Right cardiac atrium (tissue), 5 donors: ENCODE measurements at regions not wholly inside any gene's neighbourhood (a gene's known extent, or its start where the extent isn't known, plus 50 kb on each side); places are given as distances from the start of the nearest gene placed in this dataset.
A peak's percentile ranks its signal among the peaks of the same experiment; 100 is the strongest.

Experiments
- ATAC-seq, 2 donors: fragments of 200-7000 bp; cut with Tn5 transposase; one replicate each; pipeline versions ENCODE4 v1.8.0 to v1.9.1; 2020; ENCODE audit warnings: moderate library complexity in 2 of 2, mild to moderate bottlenecking in 1 of 2
- DNase-seq, 3 donors: peaks; one replicate each; pipeline ENCODE4 v3.0.0-alpha.2; 2020
- H3K27ac ChIP-seq: one replicate; pipeline ENCODE4 v1.5.1; 2013; ENCODE audit warnings: mild to moderate bottlenecking, low read length, control low read depth, moderate library complexity
- H3K27me3 ChIP-seq: one replicate; pipeline ENCODE4 v1.6.1; 2013; ENCODE audit not compliant: control insufficient read depth, insufficient read depth
- H3K4me1 ChIP-seq: one replicate; pipeline ENCODE4 v1.6.1; 2013; ENCODE audit warnings: low read length; ENCODE audit not compliant: control insufficient read depth, insufficient read depth
- H3K4me3 ChIP-seq: one replicate; pipeline ENCODE4 v1.5.1; 2013; ENCODE audit warnings: low read length, control low read depth
- H3K9me3 ChIP-seq: one replicate; pipeline ENCODE4 v1.6.1; 2013; ENCODE audit warnings: low read length; ENCODE audit not compliant: control insufficient read depth
- WGBS: extraction: QIAGEN DNeasy Blood & Tissue Kit; methylation state at CpG from one replicate; pipeline ENCODE4 v1.1.7; 2013; 5-methylcytosine and 5-hydroxymethylcytosine counted together
- intact Hi-C, 4 donors: fragments of 100-400 bp; cut with DNase I; formaldehyde crosslinking; loops; one replicate each; pipeline versions ENCODE4 v1.11.0 to v1.14.0; 2022 to 2023
- donor health status: healthy with polysubstance abuse.
- donor health status: DM: no; HTN: yes; CAD: no.
- donor health status: DM: no; HTN: no; CAD: no.
- donor health status: DM: no; HTN: yes; CAD: no; lungs with severe emphysema.
- donor health status: DM: yes; HTN: yes; CAD: no.

- no peak for DNase-seq
- Histone ChIP-seq H3K9me3 (no peaks in the 10 kb centered on the region), H3K27me3 (no peaks in the 10 kb centered on the region), H3K27ac (no peak overlapping the region), H3K4me3 (no peak overlapping the region), H3K4me1 (no peaks in the 10 kb centered on the region)
- 55% methylated on average over 2 of the region's 2 CpGs for WGBS
- ATAC-seq = no peak
- intact Hi-C loops = loop anchor here in 3 of 4 donors (5.0 to 10.0 kb wide), 3 partner anchors 252 to 265 kb away; no protein-coding TSS in a partner anchor
Observed at GRCh38 chrX:127037159-127037558, 217.6 kb downstream of the PRR32 start.

- Histone ChIP-seq H3K27ac (no peak overlapping the region), H3K9me3 (no peaks in the 10 kb centered on the region), H3K4me3 (no peak overlapping the region), H3K27me3 (no peaks in the 10 kb centered on the region), H3K4me1 (no peaks in the 10 kb centered on the region)
- 35% methylated on average over 1 of the region's 1 CpG for WGBS
- intact Hi-C loops = loop anchor here in 3 of 4 donors (5.0 to 10.0 kb wide), 3 partner anchors 253 to 266 kb away; no protein-coding TSS in a partner anchor
- DNase-seq (no peak), ATAC-seq (no peak)
Observed at GRCh38 chrX:127038065-127038464, 218.5 kb downstream of the PRR32 start.

DNA sequence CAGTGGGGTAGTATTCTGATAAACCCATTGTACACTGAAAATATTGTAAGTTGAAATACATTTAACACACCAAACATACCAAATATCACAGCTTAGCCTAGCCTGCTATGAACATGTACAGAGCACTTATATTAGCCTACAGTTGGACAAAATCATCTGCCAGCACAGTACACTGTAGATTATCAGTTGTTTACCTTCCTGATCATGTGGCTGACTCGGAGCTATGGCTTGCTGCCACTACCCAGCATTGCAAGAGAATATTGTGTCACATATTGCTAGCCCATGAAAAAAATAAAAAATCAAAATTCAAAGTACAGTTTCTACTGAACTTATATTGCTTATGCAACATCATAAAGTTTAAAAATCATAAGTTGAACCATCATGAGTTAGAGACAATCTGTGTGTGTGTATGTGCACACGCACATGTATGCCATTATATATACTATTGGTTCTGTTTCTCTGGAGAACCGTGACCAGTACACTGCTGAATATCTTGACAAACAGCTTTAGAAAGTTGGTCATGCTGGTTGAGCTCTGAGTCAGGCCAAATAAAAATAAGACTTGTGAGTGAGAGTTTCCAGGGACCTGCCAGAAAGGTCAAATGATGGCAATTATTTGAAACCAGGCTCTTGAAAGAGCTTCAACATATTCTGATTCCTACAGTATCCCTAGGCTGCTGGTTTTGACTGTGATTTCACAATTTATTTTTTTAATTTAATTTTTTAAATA lies 238.5 kb downstream of the PRR32 start:
- no peak for DNase-seq
- ATAC-seq = peak in 1 of 2 donors; percentile 57
- H3K9me3 ChIP-seq = no peaks in the 10 kb centered on the region
- H3K27ac ChIP-seq = peak overlapping the region; percentile 52
- intact Hi-C loops = no loop called here
- H3K4me3 ChIP-seq = no peak overlapping the region
- H3K4me1 ChIP-seq = no peaks in the 10 kb centered on the region
- no peaks in the 10 kb centered on the region for H3K27me3 ChIP-seq
- 41% methylated on average over 3 of the region's 3 CpGs for WGBS

- Histone ChIP-seq H3K27me3 (no peaks in the 10 kb centered on the region), H3K27ac (no peak overlapping the region), H3K4me3 (no peak overlapping the region), H3K4me1 (no peaks in the 10 kb centered on the region), H3K9me3 (no peaks in the 10 kb centered on the region)
- ATAC-seq (no peak), DNase-seq (no peak)
- 68% methylated on average over 2 of the region's 2 CpGs for WGBS
- intact Hi-C loops = no loop called here
Observed at GRCh38 chrX:127085939-127086338, 266.4 kb downstream of the PRR32 start.

DNA sequence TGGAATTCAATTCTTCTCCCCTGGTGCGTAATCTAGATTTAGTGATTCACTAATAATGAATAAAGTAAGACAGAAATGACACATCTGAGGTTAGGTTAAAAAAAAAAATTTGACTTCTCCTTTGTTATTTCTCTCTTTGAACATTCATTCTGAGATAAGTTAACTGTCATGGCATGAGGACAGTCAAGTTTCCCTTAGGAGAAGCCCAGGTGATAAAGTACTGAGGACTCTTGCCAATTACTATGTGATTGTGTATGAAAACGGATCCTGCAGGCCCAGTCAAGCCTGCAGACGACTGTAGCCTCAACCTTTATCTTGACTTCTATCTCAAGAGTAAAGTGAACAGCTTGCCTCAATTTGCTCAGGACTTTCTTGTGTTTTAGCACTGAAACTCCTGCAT lies 293.2 kb downstream of the PRR32 start:
- DNase-seq = no peak
- intact Hi-C loops = no loop called here
- ATAC-seq = no peak
- H3K27me3 ChIP-seq = no peaks in the 10 kb centered on the region
- H3K9me3 ChIP-seq = no peaks in the 10 kb centered on the region
- 44% methylated on average over 3 of the region's 3 CpGs for WGBS
- no peak overlapping the region for H3K4me3 ChIP-seq
- no peaks in the 10 kb centered on the region for H3K4me1 ChIP-seq
- no peak overlapping the region for H3K27ac ChIP-seq

GRCh38 chrX:127124871-127125270 lies 305.3 kb downstream of the PRR32 start:
- no peak overlapping the region for H3K27ac ChIP-seq
- 50% methylated on average over 2 of the region's 2 CpGs for WGBS
- H3K4me3 ChIP-seq = no peak overlapping the region
- H3K9me3 ChIP-seq = no peaks in the 10 kb centered on the region
- H3K27me3 ChIP-seq = no peaks in the 10 kb centered on the region
- intact Hi-C loops = no loop called here
- H3K4me1 ChIP-seq = no peaks in the 10 kb centered on the region
- ATAC-seq (no peak), DNase-seq (no peak)

GRCh38 chrX:127128282-127128681 lies 308.8 kb downstream of the PRR32 start:
- intact Hi-C loops = no loop called here
- ATAC-seq = no peak

DNA sequence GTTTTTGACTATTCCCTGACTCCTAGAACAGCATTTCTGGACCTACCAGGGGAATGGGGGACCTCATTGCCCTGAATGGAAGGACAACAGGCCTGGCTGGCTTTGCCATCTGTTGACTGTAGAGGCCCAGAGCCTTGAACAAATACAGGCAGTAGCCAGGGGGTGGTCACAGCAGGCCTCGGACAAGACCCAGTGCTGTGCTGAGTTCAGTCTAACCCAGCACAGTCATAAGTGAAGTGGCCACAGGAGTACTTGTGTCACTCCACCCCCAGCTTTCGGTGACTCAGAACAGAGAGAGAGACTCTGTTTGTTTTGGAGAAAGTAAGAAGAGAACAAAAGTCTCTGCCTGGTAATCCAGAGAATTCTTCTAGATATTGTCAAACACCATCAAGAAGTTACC lies 310.0 kb downstream of the PRR32 start:
- no peak overlapping the region for H3K4me3 ChIP-seq
- WGBS = 92% methylated on average over 2 of the region's 2 CpGs
- no peak for ATAC-seq
- intact Hi-C loops = no loop called here
- H3K27ac ChIP-seq = no peak overlapping the region
- H3K4me1 ChIP-seq = no peaks in the 10 kb centered on the region
- no peak for DNase-seq
- no peaks in the 10 kb centered on the region for H3K27me3 ChIP-seq
- no peaks in the 10 kb centered on the region for H3K9me3 ChIP-seq

More at GRCh38 chrX:127128282-127128681, 308.8 kb downstream of the PRR32 start:
- Histone ChIP-seq H3K27me3 (no peaks in the 10 kb centered on the region), H3K9me3 (no peaks in the 10 kb centered on the region), H3K4me1 (no peaks in the 10 kb centered on the region), H3K4me3 (no peak overlapping the region), H3K27ac (no peak overlapping the region)
- 84% methylated on average over 5 of the region's 5 CpGs for WGBS
- DNase-seq = no peak

DNA sequence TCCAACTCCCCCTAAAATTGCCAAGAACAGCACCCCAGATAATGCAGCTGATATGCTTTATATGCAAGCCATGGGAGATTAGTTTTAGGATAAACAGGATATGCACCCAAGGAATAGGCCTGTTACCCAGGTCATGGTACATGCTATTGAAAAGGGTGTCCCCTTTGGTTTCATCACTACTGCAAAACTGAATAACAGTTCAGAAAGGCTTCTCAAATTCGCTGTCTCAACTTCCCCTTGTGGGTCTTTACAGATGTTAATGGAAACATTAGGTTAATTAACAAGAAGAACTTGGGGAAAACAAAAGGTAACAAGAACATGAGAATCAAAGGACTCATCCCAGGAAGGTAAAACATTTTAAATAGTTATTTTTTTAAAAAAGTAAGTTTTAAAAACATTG lies 318.7 kb downstream of the PRR32 start:
- no peak for ATAC-seq
- Histone ChIP-seq H3K4me3 (no peak overlapping the region), H3K9me3 (no peaks in the 10 kb centered on the region), H3K27me3 (no peaks in the 10 kb centered on the region), H3K4me1 (no peaks in the 10 kb centered on the region), H3K27ac (no peak overlapping the region)
- intact Hi-C loops = no loop called here
- DNase-seq = no peak
- WGBS = 46% methylated on average over 1 of the region's 1 CpG

GRCh38 chrX:127177966-127178365 lies 358.4 kb downstream of the PRR32 start:
- intact Hi-C loops = no loop called here
- DNase-seq (no peak), ATAC-seq (no peak)
- WGBS = 73% methylated on average over 3 of the region's 3 CpGs
- Histone ChIP-seq H3K27ac (no peak overlapping the region), H3K4me3 (no peak overlapping the region), H3K27me3 (no peaks in the 10 kb centered on the region), H3K4me1 (no peaks in the 10 kb centered on the region), H3K9me3 (no peaks in the 10 kb centered on the region)

DNA sequence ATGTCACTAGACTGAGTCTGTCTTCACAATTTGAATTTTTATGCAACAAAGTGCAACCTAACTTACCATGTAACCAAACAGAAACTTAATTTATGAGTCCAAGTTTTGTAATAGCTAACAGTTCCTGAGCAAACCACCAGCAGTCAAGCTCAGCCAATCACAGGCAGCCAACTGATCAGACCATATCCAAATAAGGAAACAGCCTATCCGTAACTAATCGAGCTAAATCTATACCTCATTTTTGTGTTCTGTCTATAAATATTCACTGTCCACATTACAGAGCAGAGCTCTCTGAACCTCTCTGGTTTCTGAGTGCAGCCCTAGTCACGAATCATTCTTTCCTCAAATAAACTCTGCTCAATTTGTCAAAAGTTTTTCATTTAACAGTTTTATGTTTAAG lies 367.6 kb downstream of the PRR32 start:
- Histone ChIP-seq H3K4me3 (no peak overlapping the region), H3K4me1 (no peaks in the 10 kb centered on the region), H3K27me3 (no peaks in the 10 kb centered on the region), H3K9me3 (no peaks in the 10 kb centered on the region), H3K27ac (no peak overlapping the region)
- DNase-seq (no peak), ATAC-seq (no peak)
- intact Hi-C loops = no loop called here
- WGBS = 85% methylated on average over 3 of the region's 3 CpGs

DNA sequence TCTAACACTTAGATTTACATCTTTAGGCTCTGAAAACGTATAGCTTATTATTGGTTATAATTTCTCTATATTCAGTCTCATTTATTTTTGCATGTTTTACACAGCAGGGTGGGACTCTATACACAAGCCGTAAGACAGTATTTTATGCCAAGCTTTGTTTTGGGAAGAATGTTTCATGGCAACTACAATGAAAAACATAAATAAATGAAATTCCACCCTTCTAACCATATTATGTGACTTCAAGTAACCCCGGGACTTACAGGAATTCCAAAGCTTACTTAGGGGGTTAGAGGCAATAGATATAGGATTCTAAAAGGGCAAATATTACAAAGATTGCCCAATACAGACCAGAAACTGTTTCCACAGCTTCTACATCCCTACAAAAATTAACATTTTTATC lies 370.9 kb downstream of the PRR32 start:
- Histone ChIP-seq H3K27me3 (no peaks in the 10 kb centered on the region), H3K4me3 (no peak overlapping the region), H3K27ac (no peak overlapping the region), H3K9me3 (no peaks in the 10 kb centered on the region), H3K4me1 (no peaks in the 10 kb centered on the region)
- intact Hi-C loops = no loop called here
- DNase-seq (no peak), ATAC-seq (no peak)
- WGBS = 47% methylated on average over 3 of the region's 3 CpGs
